Hepatocyte (in vitro differentiated cells): ENCODE measurements at regions not wholly inside any gene's neighbourhood (a gene's known extent, or its start where the extent isn't known, plus 50 kb on each side); places are given as distances from the start of the nearest gene placed in this dataset.

Source experiments
- EZH2 ChIP-seq: fragments of 200-600 bp; sonication (generic); IDR thresholded peaks from 2 replicates; pipeline ENCODE4 v1.6.1; 2016; ENCODE audit warnings: antibody characterized with exemption, mild to moderate bottlenecking, borderline replicate concordance
- EZH2phosphoT487 ChIP-seq: fragments of 200-600 bp; sonication (generic); IDR thresholded peaks from one replicate; pipeline ENCODE4 v1.6.1; 2018; ENCODE audit warnings: antibody characterized with exemption, mild to moderate bottlenecking, low read depth, moderate library complexity; ENCODE audit not compliant: unreplicated experiment, severe bottlenecking
- TF ChIP-seq, protein P1 (sequence below): fragments of 200-600 bp; sonication (generic); IDR thresholded peaks from 2 replicates; pipeline ENCODE4 v1.5.1; 2016; ENCODE audit warnings: antibody characterized with exemption, mild to moderate bottlenecking; ENCODE audit not compliant: poor library complexity

DNA sequence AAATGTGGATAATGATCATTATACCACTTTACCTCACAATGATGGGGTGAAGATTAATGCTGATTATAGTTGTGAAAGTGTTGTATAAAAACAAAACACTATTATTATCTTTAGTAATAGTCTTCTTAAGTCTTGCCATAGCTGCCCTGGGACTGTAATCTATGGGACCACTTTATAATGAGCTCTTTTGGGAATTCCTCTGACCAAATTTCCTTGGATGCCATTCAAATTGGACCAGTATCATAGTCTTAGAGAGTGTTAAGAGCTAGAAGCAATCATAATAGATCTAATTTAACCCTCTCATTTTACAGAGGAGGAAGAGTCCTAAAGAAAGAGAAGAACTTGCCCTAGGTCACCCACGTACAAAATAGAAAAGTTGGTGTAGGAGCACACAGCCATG, 457.7 kb upstream of the SLC14A2 start:
- TF ChIP-seq, protein P1, sequence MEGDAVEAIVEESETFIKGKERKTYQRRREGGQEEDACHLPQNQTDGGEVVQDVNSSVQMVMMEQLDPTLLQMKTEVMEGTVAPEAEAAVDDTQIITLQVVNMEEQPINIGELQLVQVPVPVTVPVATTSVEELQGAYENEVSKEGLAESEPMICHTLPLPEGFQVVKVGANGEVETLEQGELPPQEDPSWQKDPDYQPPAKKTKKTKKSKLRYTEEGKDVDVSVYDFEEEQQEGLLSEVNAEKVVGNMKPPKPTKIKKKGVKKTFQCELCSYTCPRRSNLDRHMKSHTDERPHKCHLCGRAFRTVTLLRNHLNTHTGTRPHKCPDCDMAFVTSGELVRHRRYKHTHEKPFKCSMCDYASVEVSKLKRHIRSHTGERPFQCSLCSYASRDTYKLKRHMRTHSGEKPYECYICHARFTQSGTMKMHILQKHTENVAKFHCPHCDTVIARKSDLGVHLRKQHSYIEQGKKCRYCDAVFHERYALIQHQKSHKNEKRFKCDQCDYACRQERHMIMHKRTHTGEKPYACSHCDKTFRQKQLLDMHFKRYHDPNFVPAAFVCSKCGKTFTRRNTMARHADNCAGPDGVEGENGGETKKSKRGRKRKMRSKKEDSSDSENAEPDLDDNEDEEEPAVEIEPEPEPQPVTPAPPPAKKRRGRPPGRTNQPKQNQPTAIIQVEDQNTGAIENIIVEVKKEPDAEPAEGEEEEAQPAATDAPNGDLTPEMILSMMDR, result no peak
- TF ChIP-seq EZH2 (no peak), EZH2phosphoT487 (no peak)
